HG03045 (cell line): ENCODE measurements at regions not wholly inside any gene's neighbourhood (a gene's known extent, or its start where the extent isn't known, plus 50 kb on each side); places are given as distances from the start of the nearest gene placed in this dataset.

Experiments used
- ATAC-seq: cut with Tn5 transposase; IDR thresholded peaks from one replicate; pipeline ENCODE4 v1.9.1; 2021; ENCODE audit warnings: mild to moderate bottlenecking, moderate library complexity; ENCODE audit not compliant: unreplicated experiment

- ATAC-seq, result no peak
Measured at GRCh38 chr5:13478831-13479465, 465.5 kb downstream of the DNAH5 start.

GRCh38 chr5:13477118-13477737 is 467.3 kb downstream of the DNAH5 start:
- no peak for ATAC-seq

GRCh38 chr5:13472842-13473241 is 471.6 kb downstream of the DNAH5 start:
- ATAC-seq, result no peak

- ATAC-seq, result no peak
Measured at GRCh38 chr5:13470975-13471374, 473.5 kb downstream of the DNAH5 start.

- ATAC-seq, result no peak
Measured at GRCh38 chr5:13470263-13470662, 474.2 kb downstream of the DNAH5 start.

- ATAC-seq, result no peak
Measured at GRCh38 chr5:13464532-13465193, 479.8 kb downstream of the DNAH5 start.

- no peak for ATAC-seq
Measured at GRCh38 chr5:13460587-13460986, 483.9 kb downstream of the DNAH5 start.

GRCh38 chr5:13454050-13454449 is 490.4 kb downstream of the DNAH5 start:
- ATAC-seq, result no peak

- ATAC-seq, result no peak
Measured at GRCh38 chr5:13448843-13449242, 495.6 kb downstream of the DNAH5 start.

- ATAC-seq, result no peak
Measured at GRCh38 chr5:13439430-13439829, 505.1 kb downstream of the DNAH5 start.

- ATAC-seq, result no peak
Measured at GRCh38 chr5:13427827-13428557, 516.5 kb downstream of the DNAH5 start.

GRCh38 chr5:13412040-13412595 is 532.4 kb downstream of the DNAH5 start:
- no peak for ATAC-seq

GRCh38 chr5:13408616-13409015 is 535.9 kb downstream of the DNAH5 start:
- no peak for ATAC-seq

GRCh38 chr5:13403351-13403750 is 541.1 kb downstream of the DNAH5 start:
- ATAC-seq, result no peak

- no peak for ATAC-seq
Measured at GRCh38 chr5:13385066-13385465, 559.4 kb downstream of the DNAH5 start.

GRCh38 chr5:13382232-13382631 is 562.3 kb downstream of the DNAH5 start:
- ATAC-seq, result no peak

- no peak for ATAC-seq
Measured at GRCh38 chr5:13378091-13378490, 566.4 kb downstream of the DNAH5 start.

- no peak for ATAC-seq
Measured at GRCh38 chr5:13359344-13359743, 585.1 kb downstream of the DNAH5 start.

- no peak for ATAC-seq
Measured at GRCh38 chr5:13358342-13358741, 586.1 kb downstream of the DNAH5 start.

GRCh38 chr5:13357929-13358328 is 586.6 kb downstream of the DNAH5 start:
- ATAC-seq, result no peak

- ATAC-seq, result no peak
Measured at GRCh38 chr5:13356226-13356625, 588.3 kb downstream of the DNAH5 start.
